Prostate gland (tissue), 2 donors: ENCODE measurements at regions not wholly inside any gene's neighbourhood (a gene's known extent, or its start where the extent isn't known, plus 50 kb on each side); places are given as distances from the start of the nearest gene placed in this dataset.

Experiments used
- CTCF ChIP-seq, 4 experiments: fragments of 200-600 bp in 2 of 4; fragments of 450-650 bp in 2 of 4; sonication (generic) in 2 of 4; IDR thresholded peaks; 1 replicate in 3 of 4; 2 replicates in 1 of 4; pipeline ENCODE4 v1.5.1; 2016 to 2019; ENCODE audit warnings: antibody characterized with exemption in 4 of 4, mild to moderate bottlenecking in 2 of 4, moderate library complexity in 2 of 4
- POLR2AphosphoS5 ChIP-seq: sonication (generic); formaldehyde crosslinking; IDR thresholded peaks from one replicate; pipeline ENCODE4 v1.6.1; 2017; ENCODE audit warnings: antibody characterized with exemption

DNA sequence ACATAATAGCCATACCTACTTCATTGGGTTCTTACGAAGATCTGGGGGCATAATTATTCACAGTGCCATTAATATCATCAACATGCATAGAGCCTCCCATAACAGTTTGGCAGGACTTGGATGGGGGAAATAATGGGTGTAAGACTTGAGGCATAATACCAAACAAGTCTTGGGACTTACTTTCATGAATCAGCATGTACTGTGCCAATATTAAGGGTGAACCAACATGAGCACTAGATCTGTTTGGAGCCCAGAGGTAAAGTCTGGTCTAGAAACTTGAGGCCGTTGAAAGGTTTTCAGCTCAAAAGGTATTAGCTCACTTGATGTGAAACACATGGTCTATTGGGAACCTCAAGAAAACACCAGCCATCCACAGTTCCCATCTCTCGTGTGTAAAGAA lies 56.7 kb upstream of the ZC3H11B start:
- no peak for TF ChIP-seq CTCF (IDR thresholded peaks at IDR 0.05)
- no peak for TF ChIP-seq POLR2AphosphoS5
